HG03060 (cell line): ENCODE measurements at regions not wholly inside any gene's neighbourhood (a gene's known extent, or its start where the extent isn't known, plus 50 kb on each side); places are given as distances from the start of the nearest gene placed in this dataset.

Experiments used
- ATAC-seq: cut with Tn5 transposase; IDR thresholded peaks from one replicate; pipeline ENCODE4 v1.9.1; 2021; ENCODE audit warnings: low read depth, moderate number of reproducible peaks; ENCODE audit not compliant: unreplicated experiment

- ATAC-seq = no peak
Observed at GRCh38 chr11:29373725-29374124, 643.1 kb downstream of the KCNA4 start.

- no peak for ATAC-seq
Observed at GRCh38 chr11:29368126-29368525, 648.7 kb downstream of the KCNA4 start.

- ATAC-seq = no peak
Observed at GRCh38 chr11:29364006-29364405, 652.8 kb downstream of the KCNA4 start.

GRCh38 chr11:29361369-29361768 lies 655.5 kb downstream of the KCNA4 start:
- ATAC-seq = no peak

GRCh38 chr11:29353833-29354232 lies 663.0 kb downstream of the KCNA4 start:
- ATAC-seq = no peak

- ATAC-seq = no peak
Observed at GRCh38 chr11:29352273-29352795, 664.5 kb downstream of the KCNA4 start.

GRCh38 chr11:29351301-29351873 lies 665.4 kb downstream of the KCNA4 start:
- peak; percentile 58 for ATAC-seq

GRCh38 chr11:29343465-29344333 lies 673.1 kb downstream of the KCNA4 start:
- no peak for ATAC-seq

- no peak for ATAC-seq
Observed at GRCh38 chr11:29336727-29337575, 679.9 kb downstream of the KCNA4 start.

- ATAC-seq = no peak
Observed at GRCh38 chr11:29334776-29335130, 682.1 kb downstream of the KCNA4 start.

- ATAC-seq = peak; percentile 73
Observed at GRCh38 chr11:29333993-29334775, 682.6 kb downstream of the KCNA4 start.

- no peak for ATAC-seq
Observed at GRCh38 chr11:29331451-29332010, 685.3 kb downstream of the KCNA4 start.

GRCh38 chr11:29328961-29329441 lies 687.8 kb downstream of the KCNA4 start:
- no peak for ATAC-seq

- ATAC-seq = no peak
Observed at GRCh38 chr11:29327891-29328290, 688.9 kb downstream of the KCNA4 start.

GRCh38 chr11:29326757-29327156 lies 690.1 kb downstream of the KCNA4 start:
- ATAC-seq = no peak

- ATAC-seq = no peak
Observed at GRCh38 chr11:29324328-29324727, 692.5 kb downstream of the KCNA4 start.

- ATAC-seq = no peak
Observed at GRCh38 chr11:29321293-29322132, 695.3 kb downstream of the KCNA4 start.

- ATAC-seq = no peak
Observed at GRCh38 chr11:29320196-29320595, 696.6 kb downstream of the KCNA4 start.

- no peak for ATAC-seq
Observed at GRCh38 chr11:29319210-29319609, 697.6 kb downstream of the KCNA4 start.
